ENCODE measurements at regions not wholly inside any gene's neighbourhood (a gene's known extent, or its start where the extent isn't known, plus 50 kb on each side); places are given as distances from the start of the nearest gene placed in this dataset.

DNA sequence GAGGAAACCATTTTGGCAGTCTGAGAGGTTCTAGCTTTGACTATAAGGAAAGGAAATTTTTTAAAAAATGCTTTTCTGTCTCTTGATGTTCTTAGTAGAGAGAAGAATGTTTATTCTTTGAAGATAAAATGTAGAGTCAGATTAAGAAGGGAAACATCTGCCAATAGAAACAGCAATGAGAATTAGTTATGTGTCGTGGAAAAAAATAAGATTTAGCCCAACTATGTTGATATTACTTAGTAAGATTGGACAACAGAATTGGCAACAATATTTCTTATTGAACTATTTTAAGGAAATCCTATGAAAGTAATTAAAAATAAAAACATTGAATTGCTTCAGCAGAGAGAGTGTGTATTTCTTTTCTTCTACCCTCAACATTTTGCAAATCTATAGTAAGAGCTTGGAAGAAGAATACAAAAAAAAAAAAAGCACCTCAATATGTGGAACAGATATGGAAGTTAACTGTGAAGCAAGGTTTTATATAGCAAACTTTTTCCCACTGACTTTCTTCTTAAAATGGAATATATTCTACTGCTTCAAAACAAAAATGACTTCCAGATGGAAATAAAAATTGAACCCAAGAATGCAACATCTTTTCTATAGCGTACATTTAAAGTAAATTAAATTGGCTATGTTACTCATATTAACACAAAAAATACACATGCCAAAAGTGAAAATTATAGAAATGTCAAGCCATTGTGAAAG is 177.9 kb downstream of the FAM124B start:
- BruUV-seq (replicated peaks) = no TSS peak
- Mint-ChIP-seq H3K27me3 (ENCODE audit: insufficient read depth, unreplicated experiment) (peaks cover 15% of the 10 kb centered on the region), H3K4me1 (ENCODE audit: low read depth, unreplicated experiment) (no peaks in the 10 kb centered on the region), H3K4me3 (ENCODE audit: unreplicated experiment) (no peak overlapping the region), H3K27ac (ENCODE audit: unreplicated experiment) (no peak overlapping the region), H3K36me3 (ENCODE audit: insufficient read depth, unreplicated experiment) (no peaks in the 10 kb centered on the region), H3K9me3 (ENCODE audit: unreplicated experiment) (no peaks in the 10 kb centered on the region)
- CTCF ChIA-PET = no interaction called here
- H3K9me3 ChIP-seq = no peaks in the 10 kb centered on the region
- intact Hi-C loops (cut with micrococcal nuclease; ENCODE audit: unreplicated experiment) = loop anchor here (5.0 kb wide), 1 partner anchor 53 kb away; no protein-coding TSS in a partner anchor
- no peaks in the 10 kb centered on the region for H3K36me3 ChIP-seq (ENCODE audit: control insufficient read depth, insufficient read depth, low read length)
- no peaks in the 10 kb centered on the region for H3K27me3 ChIP-seq (replicated peaks; ENCODE audit: control insufficient read depth, insufficient read depth, low read length)
- no peaks in the 10 kb centered on the region for H3K4me1 ChIP-seq
- TF ChIP-seq, protein P1, sequence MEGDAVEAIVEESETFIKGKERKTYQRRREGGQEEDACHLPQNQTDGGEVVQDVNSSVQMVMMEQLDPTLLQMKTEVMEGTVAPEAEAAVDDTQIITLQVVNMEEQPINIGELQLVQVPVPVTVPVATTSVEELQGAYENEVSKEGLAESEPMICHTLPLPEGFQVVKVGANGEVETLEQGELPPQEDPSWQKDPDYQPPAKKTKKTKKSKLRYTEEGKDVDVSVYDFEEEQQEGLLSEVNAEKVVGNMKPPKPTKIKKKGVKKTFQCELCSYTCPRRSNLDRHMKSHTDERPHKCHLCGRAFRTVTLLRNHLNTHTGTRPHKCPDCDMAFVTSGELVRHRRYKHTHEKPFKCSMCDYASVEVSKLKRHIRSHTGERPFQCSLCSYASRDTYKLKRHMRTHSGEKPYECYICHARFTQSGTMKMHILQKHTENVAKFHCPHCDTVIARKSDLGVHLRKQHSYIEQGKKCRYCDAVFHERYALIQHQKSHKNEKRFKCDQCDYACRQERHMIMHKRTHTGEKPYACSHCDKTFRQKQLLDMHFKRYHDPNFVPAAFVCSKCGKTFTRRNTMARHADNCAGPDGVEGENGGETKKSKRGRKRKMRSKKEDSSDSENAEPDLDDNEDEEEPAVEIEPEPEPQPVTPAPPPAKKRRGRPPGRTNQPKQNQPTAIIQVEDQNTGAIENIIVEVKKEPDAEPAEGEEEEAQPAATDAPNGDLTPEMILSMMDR (IDR thresholded peaks at IDR 0.05; ENCODE audit: insufficient read depth in 1 of 2, low read depth in 1 of 2, low read length in 1 of 2, severe bottlenecking in 1 of 2, unreplicated experiment in 1 of 2) = no peak
- no peak for DNase-seq
- POLR2A ChIA-PET = no interaction called here
- H3K4me3 ChIP-seq (ENCODE audit: low read depth, low read length) = no peak overlapping the region

DNA sequence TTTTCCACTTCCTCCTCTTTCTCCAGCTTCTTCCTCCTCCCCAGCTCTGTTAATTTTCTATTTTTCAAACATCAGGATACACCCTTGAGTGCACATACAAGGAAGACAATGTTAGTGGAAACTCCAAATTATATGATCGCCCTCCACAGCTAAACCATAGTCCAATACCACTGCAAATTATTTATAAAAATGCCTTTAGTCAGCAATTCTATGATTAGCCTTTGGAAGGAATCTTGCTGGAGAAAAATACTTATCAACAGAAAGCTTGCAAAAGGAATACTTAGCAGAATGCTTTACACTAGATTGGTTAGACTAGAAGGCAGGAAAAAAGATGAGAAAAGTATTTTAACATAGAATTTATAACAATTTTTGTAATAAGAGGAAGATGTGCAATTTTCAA is 178.9 kb downstream of the FAM124B start:
- no peaks in the 10 kb centered on the region for H3K36me3 Mint-ChIP-seq (ENCODE audit: insufficient read depth, unreplicated experiment)
- Histone ChIP-seq H3K4me1 (no peaks in the 10 kb centered on the region), H3K9me3 (no peaks in the 10 kb centered on the region), H3K4me3 (ENCODE audit: low read depth, low read length) (no peak overlapping the region), H3K27me3 (replicated peaks; ENCODE audit: control insufficient read depth, insufficient read depth, low read length) (no peaks in the 10 kb centered on the region), H3K36me3 (ENCODE audit: control insufficient read depth, insufficient read depth, low read length) (no peaks in the 10 kb centered on the region)
- ChIA-PET POLR2A (no interaction called here), CTCF (no interaction called here)
- no peak overlapping the region for H3K4me3 Mint-ChIP-seq (ENCODE audit: unreplicated experiment)
- no peak for DNase-seq
- TF ChIP-seq, protein P1 (IDR thresholded peaks at IDR 0.05; ENCODE audit: insufficient read depth in 1 of 2, low read depth in 1 of 2, low read length in 1 of 2, severe bottlenecking in 1 of 2, unreplicated experiment in 1 of 2) = no peak
- H3K27ac Mint-ChIP-seq (ENCODE audit: unreplicated experiment) = no peak overlapping the region
- intact Hi-C loops (cut with micrococcal nuclease; ENCODE audit: unreplicated experiment) = loop anchor here (5.0 kb wide), 1 partner anchor 54 kb away; no protein-coding TSS in a partner anchor
- no peaks in the 10 kb centered on the region for H3K4me1 Mint-ChIP-seq (ENCODE audit: low read depth, unreplicated experiment)
- no TSS peak for BruUV-seq (replicated peaks)
- H3K27me3 Mint-ChIP-seq (ENCODE audit: insufficient read depth, unreplicated experiment) = peaks cover 15% of the 10 kb centered on the region
- no peaks in the 10 kb centered on the region for H3K9me3 Mint-ChIP-seq (ENCODE audit: unreplicated experiment)

DNA sequence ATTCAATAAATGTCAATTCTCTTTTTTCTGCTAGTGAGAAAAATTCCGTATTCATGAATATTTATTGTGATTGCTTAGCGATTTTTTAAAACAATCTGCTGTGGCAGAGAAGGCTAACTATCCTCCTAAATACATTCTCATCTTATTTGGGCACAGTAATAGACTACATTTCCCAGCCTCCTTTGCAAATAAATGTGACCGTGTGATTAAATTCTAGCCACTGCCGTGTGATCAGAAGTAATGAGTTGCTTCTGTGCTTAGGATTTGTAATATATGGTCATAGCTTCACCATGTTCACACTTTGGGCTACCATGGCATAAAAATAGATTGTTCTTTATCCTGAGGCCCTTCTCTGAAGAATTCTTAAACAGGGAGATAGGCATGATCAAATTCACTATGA is 179.6 kb downstream of the FAM124B start:
- POLR2A ChIA-PET = no interaction called here

More for the DNA sequence above, 179.6 kb downstream of the FAM124B start:
- CTCF ChIA-PET = no interaction called here
- Histone ChIP-seq H3K9me3 (no peaks in the 10 kb centered on the region), H3K4me1 (no peaks in the 10 kb centered on the region), H3K27me3 (replicated peaks; ENCODE audit: control insufficient read depth, insufficient read depth, low read length) (no peaks in the 10 kb centered on the region), H3K36me3 (ENCODE audit: control insufficient read depth, insufficient read depth, low read length) (no peaks in the 10 kb centered on the region), H3K4me3 (ENCODE audit: low read depth, low read length) (no peak overlapping the region)
- Mint-ChIP-seq H3K27me3 (ENCODE audit: insufficient read depth, unreplicated experiment) (peaks cover 15% of the 10 kb centered on the region), H3K4me1 (ENCODE audit: low read depth, unreplicated experiment) (no peaks in the 10 kb centered on the region), H3K4me3 (ENCODE audit: unreplicated experiment) (no peak overlapping the region), H3K9me3 (ENCODE audit: unreplicated experiment) (no peaks in the 10 kb centered on the region), H3K36me3 (ENCODE audit: insufficient read depth, unreplicated experiment) (no peaks in the 10 kb centered on the region), H3K27ac (ENCODE audit: unreplicated experiment) (no peak overlapping the region)
- no TSS peak for BruUV-seq (replicated peaks)
- DNase-seq = no peak
- intact Hi-C loops (cut with micrococcal nuclease; ENCODE audit: unreplicated experiment) = loop anchor here (5.0 kb wide), 1 partner anchor 55 kb away; no protein-coding TSS in a partner anchor
- TF ChIP-seq, protein P1 (IDR thresholded peaks at IDR 0.05; ENCODE audit: insufficient read depth in 1 of 2, low read depth in 1 of 2, low read length in 1 of 2, severe bottlenecking in 1 of 2, unreplicated experiment in 1 of 2) = no peak

All from Caco-2 (cell line).